ENCODE measurements at regions not wholly inside any gene's neighbourhood (a gene's known extent, or its start where the extent isn't known, plus 50 kb on each side); places are given as distances from the start of the nearest gene placed in this dataset.
A peak's percentile ranks its signal among the peaks of the same experiment; 100 is the strongest.
"Not testable (repeated sequence)": the region's sequence is repeated elsewhere in the genome, so short reads cannot be mapped to it uniquely, and the experiment has no call there.

- no peaks in the 10 kb centered on the region for H3K9me3 Mint-ChIP-seq
- no peak overlapping the region for H3K4me3 Mint-ChIP-seq
- no peak overlapping the region for H2AFZ ChIP-seq (replicated peaks)
- peaks cover 2% of the 10 kb centered on the region for H3K27me3 Mint-ChIP-seq (ENCODE audit: insufficient read depth, low read depth)
- H3K9ac ChIP-seq: no peak overlapping the region
- no peak overlapping the region for H3K4me3 ChIP-seq
- no peaks in the 10 kb centered on the region for H3K27me3 ChIP-seq
- H3F3A ChIP-seq (ENCODE audit: low read depth): no peaks in the 10 kb centered on the region
- TF ChIP-seq EZH2phosphoT487 (IDR thresholded peaks at IDR 0.05): no peak
- no peaks in the 10 kb centered on the region for H3K36me3 Mint-ChIP-seq
- peaks cover 7% of the 10 kb centered on the region for H3K4me1 Mint-ChIP-seq
- no peak overlapping the region for H3K4me2 ChIP-seq
- no peak overlapping the region for H3K27ac Mint-ChIP-seq
- H3K36me3 ChIP-seq: no peaks in the 10 kb centered on the region
- no peaks in the 10 kb centered on the region for H3K79me2 ChIP-seq (ENCODE audit: low read depth)
- H3K9me3 ChIP-seq (ENCODE audit: low read depth): no peaks in the 10 kb centered on the region
- no peak overlapping the region for H3K27ac ChIP-seq
- H4K20me1 ChIP-seq (ENCODE audit: low read depth): no peaks in the 10 kb centered on the region
- DNase-seq (ENCODE audit: low spot score): no peak
- peaks cover 5% of the 10 kb centered on the region for H3K4me1 ChIP-seq
Measured at GRCh38 chr4:24363751-24364150, 220.6 kb downstream of the DHX15 start.

- Mint-ChIP-seq H3K4me1 (peaks cover 2% of the 10 kb centered on the region), H3K4me3 (peak overlapping the region; percentile 35), H3K9me3 (no peaks in the 10 kb centered on the region), H3K27me3 (ENCODE audit: insufficient read depth, low read depth) (peaks cover 3% of the 10 kb centered on the region), H3K36me3 (no peaks in the 10 kb centered on the region), H3K27ac (peak overlapping the region; percentile 42)
- H3K9me3 ChIP-seq (ENCODE audit: low read depth): no peaks in the 10 kb centered on the region
- peaks cover 14% of the 10 kb centered on the region for H3K79me2 ChIP-seq (ENCODE audit: low read depth)
- no peak overlapping the region for H3K27ac ChIP-seq
- H4K20me1 ChIP-seq (ENCODE audit: low read depth): no peaks in the 10 kb centered on the region
- no peak overlapping the region for H3K4me3 ChIP-seq
- TF ChIP-seq EZH2phosphoT487 (IDR thresholded peaks at IDR 0.05) (no peak), EZH2 (IDR thresholded peaks at IDR 0.05) (no peak), CTCF (IDR thresholded peaks at IDR 0.05) (no peak)
- no peaks in the 10 kb centered on the region for H3K36me3 ChIP-seq
- H3K27me3 ChIP-seq: no peaks in the 10 kb centered on the region
- no peak overlapping the region for H2AFZ ChIP-seq (replicated peaks)
- no peak overlapping the region for H3K9ac ChIP-seq
- no peak overlapping the region for H3K4me2 ChIP-seq
- no peak for DNase-seq (ENCODE audit: low spot score)
- H3F3A ChIP-seq (ENCODE audit: low read depth): no peaks in the 10 kb centered on the region
- H3K4me1 ChIP-seq: peaks cover 8% of the 10 kb centered on the region
Measured at GRCh38 chr4:24352112-24352511, 232.2 kb downstream of the DHX15 start.

GRCh38 chr4:24349168-24349996 lies 235.0 kb downstream of the DHX15 start:
- H3K4me1 ChIP-seq, H3K4me3 Mint-ChIP-seq, H3K27ac Mint-ChIP-seq: not testable (repeated sequence)

More at GRCh38 chr4:24349168-24349996, 235.0 kb downstream of the DHX15 start:
- not testable (repeated sequence) for H4K20me1 ChIP-seq (ENCODE audit: low read depth); H3K36me3 ChIP-seq; H3K4me2 ChIP-seq; H3K9me3 Mint-ChIP-seq; H3K9me3 ChIP-seq (ENCODE audit: low read depth); H3K9ac ChIP-seq; H3K4me1 Mint-ChIP-seq; H2AFZ ChIP-seq (replicated peaks); H3F3A ChIP-seq (ENCODE audit: low read depth); H3K36me3 Mint-ChIP-seq; H3K4me3 ChIP-seq; H3K27me3 Mint-ChIP-seq (ENCODE audit: insufficient read depth, low read depth); DNase-seq (ENCODE audit: low spot score); H3K27me3 ChIP-seq; H3K27ac ChIP-seq
- TF ChIP-seq CTCF (IDR thresholded peaks at IDR 0.05): peak; percentile 19
- peaks cover 14% of the 10 kb centered on the region for H3K79me2 ChIP-seq (ENCODE audit: low read depth)

Data from neural progenitor cell (in vitro differentiated cells).